Transverse colon (tissue), 3 donors: ENCODE measurements at regions not wholly inside any gene's neighbourhood (a gene's known extent, or its start where the extent isn't known, plus 50 kb on each side); places are given as distances from the start of the nearest gene placed in this dataset.

Experiments used
- POLR2A ChIP-seq: fragments of 450-650 bp; IDR thresholded peaks from one replicate; pipeline ENCODE4 v1.6.1; 2016; ENCODE audit warnings: antibody characterized with exemption, mild to moderate bottlenecking, moderate library complexity
- TF ChIP-seq, protein P1 (sequence below), 5 experiments: fragments of 200-600 bp in 3 of 5; fragments of 450-650 bp in 2 of 5; sonication (generic) in 3 of 5; IDR thresholded peaks; 1 replicate in 2 of 5; 2 replicates in 3 of 5; pipeline ENCODE4 v1.5.1; 2016 to 2017; ENCODE audit warnings: antibody characterized with exemption in 5 of 5, inconsistent platforms in 3 of 5, mild to moderate bottlenecking in 2 of 5, moderate library complexity in 1 of 5

DNA sequence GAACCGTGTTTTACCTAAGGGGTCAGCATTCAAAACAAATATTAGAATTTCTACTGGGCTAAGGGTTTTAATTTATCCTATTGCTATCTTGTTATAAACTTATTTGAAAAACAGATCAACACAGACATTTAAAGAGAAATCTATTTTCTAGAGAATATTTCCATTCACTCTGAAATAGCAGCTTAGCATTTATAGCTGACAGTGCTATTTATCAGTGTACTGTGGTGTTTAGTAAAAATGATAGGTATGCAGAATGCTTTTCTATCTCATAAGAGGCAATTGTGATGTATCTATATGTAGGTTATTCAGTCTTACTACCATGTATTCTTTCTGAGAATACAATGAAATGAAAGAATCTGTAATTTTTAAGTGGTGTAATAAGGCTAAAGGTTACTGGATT, 1077.4 kb downstream of the REEP3 start:
- TF ChIP-seq, protein P1, sequence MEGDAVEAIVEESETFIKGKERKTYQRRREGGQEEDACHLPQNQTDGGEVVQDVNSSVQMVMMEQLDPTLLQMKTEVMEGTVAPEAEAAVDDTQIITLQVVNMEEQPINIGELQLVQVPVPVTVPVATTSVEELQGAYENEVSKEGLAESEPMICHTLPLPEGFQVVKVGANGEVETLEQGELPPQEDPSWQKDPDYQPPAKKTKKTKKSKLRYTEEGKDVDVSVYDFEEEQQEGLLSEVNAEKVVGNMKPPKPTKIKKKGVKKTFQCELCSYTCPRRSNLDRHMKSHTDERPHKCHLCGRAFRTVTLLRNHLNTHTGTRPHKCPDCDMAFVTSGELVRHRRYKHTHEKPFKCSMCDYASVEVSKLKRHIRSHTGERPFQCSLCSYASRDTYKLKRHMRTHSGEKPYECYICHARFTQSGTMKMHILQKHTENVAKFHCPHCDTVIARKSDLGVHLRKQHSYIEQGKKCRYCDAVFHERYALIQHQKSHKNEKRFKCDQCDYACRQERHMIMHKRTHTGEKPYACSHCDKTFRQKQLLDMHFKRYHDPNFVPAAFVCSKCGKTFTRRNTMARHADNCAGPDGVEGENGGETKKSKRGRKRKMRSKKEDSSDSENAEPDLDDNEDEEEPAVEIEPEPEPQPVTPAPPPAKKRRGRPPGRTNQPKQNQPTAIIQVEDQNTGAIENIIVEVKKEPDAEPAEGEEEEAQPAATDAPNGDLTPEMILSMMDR (IDR thresholded peaks at IDR 0.05), result no peak
- TF ChIP-seq POLR2A, result no peak
